Occipital lobe (tissue), 1 donor: ENCODE measurements at regions not wholly inside any gene's neighbourhood (a gene's known extent, or its start where the extent isn't known, plus 50 kb on each side); places are given as distances from the start of the nearest gene placed in this dataset.
"Not testable (repeated sequence)": the region's sequence is repeated elsewhere in the genome, so short reads cannot be mapped to it uniquely, and the experiment has no call there.

Experiments
- DNase-seq: peaks from one replicate; lab custom pipeline; 2025; lab: John Stamatoyannopoulos, UW

GRCh38 chr10:125281091-125281490, 120.7 kb upstream of the CTBP2 start:
- DNase-seq, result no peak

- DNase-seq, result no peak
Observed at GRCh38 chr10:125276133-125276532, 115.8 kb upstream of the CTBP2 start.

GRCh38 chr10:125274961-125275360, 114.6 kb upstream of the CTBP2 start:
- no peak for DNase-seq

- no peak for DNase-seq
Observed at GRCh38 chr10:125273023-125273422, 112.7 kb upstream of the CTBP2 start.

- DNase-seq, result no peak
Observed at GRCh38 chr10:125269716-125270115, 109.4 kb upstream of the CTBP2 start.

GRCh38 chr10:125266966-125267365, 106.6 kb upstream of the CTBP2 start:
- DNase-seq, result no peak

- DNase-seq, result no peak
Observed at GRCh38 chr10:125266541-125266940, 106.2 kb upstream of the CTBP2 start.

GRCh38 chr10:125265579-125265955, 105.2 kb upstream of the CTBP2 start:
- DNase-seq, result no peak

- no peak for DNase-seq
Observed at GRCh38 chr10:125264757-125265578, 104.6 kb upstream of the CTBP2 start.

GRCh38 chr10:125264091-125264490, 103.7 kb upstream of the CTBP2 start:
- DNase-seq, result no peak

GRCh38 chr10:125263551-125263950, 103.2 kb upstream of the CTBP2 start:
- no peak for DNase-seq

- no peak for DNase-seq
Observed at GRCh38 chr10:125262920-125263319, 102.6 kb upstream of the CTBP2 start.

GRCh38 chr10:125262409-125262808, 102.0 kb upstream of the CTBP2 start:
- no peak for DNase-seq

- DNase-seq, result no peak
Observed at GRCh38 chr10:125261491-125262186, 101.3 kb upstream of the CTBP2 start.

GRCh38 chr10:125260260-125260659, 99.9 kb upstream of the CTBP2 start:
- DNase-seq, result no peak

- DNase-seq, result no peak
Observed at GRCh38 chr10:125259651-125260050, 99.3 kb upstream of the CTBP2 start.

GRCh38 chr10:125258676-125259075, 98.3 kb upstream of the CTBP2 start:
- no peak for DNase-seq

GRCh38 chr10:125257521-125258108, 97.3 kb upstream of the CTBP2 start:
- no peak for DNase-seq

GRCh38 chr10:125256026-125256425, 95.7 kb upstream of the CTBP2 start:
- no peak for DNase-seq

GRCh38 chr10:125252937-125253336, 92.6 kb upstream of the CTBP2 start:
- DNase-seq, result no peak

- not testable (repeated sequence) for DNase-seq
Observed at GRCh38 chr10:125250834-125251233, 90.5 kb upstream of the CTBP2 start.

- DNase-seq, result no peak
Observed at GRCh38 chr10:125249948-125250347, 89.6 kb upstream of the CTBP2 start.

GRCh38 chr10:125248489-125248888, 88.1 kb upstream of the CTBP2 start:
- DNase-seq, result no peak
